ENCODE measurements at regions not wholly inside any gene's neighbourhood (a gene's known extent, or its start where the extent isn't known, plus 50 kb on each side); places are given as distances from the start of the nearest gene placed in this dataset.

DNA sequence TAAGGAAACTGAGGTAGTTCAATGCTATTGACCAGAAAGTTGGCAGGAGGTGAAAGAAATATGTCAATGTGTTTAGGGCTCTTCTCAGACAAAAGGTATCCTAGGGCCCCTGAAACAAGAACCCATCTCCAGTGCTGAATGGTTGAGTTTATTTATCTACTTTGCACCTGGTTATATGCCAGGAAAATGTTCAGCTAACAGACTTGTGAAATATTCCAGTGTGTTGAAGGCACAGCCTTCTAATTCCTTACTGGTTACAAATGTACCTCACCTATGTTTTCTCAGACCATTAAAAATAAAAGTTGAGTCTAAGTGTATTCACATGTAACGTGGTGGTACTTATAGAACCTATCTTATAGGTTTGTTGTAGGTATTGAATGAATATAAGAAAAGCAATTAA, 511.7 kb upstream of the SEL1L start:
- CTCF ChIA-PET, result no interaction called here
- peaks cover 10% of the 10 kb centered on the region for H3K27me3 Mint-ChIP-seq (ENCODE audit: low read depth)
- H3K4me1 Mint-ChIP-seq, result peaks cover 11% of the 10 kb centered on the region
- POLR2A ChIA-PET, result no interaction called here
- TF ChIP-seq, protein P1, sequence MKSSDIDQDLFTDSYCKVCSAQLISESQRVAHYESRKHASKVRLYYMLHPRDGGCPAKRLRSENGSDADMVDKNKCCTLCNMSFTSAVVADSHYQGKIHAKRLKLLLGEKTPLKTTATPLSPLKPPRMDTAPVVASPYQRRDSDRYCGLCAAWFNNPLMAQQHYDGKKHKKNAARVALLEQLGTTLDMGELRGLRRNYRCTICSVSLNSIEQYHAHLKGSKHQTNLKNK (CRISPR knock-in tag; IDR thresholded peaks at IDR 0.05), result no peak
- TF ChIP-seq KAT7 (CRISPR knock-in tag; IDR thresholded peaks at IDR 0.05; ENCODE audit: borderline replicate concordance) (no peak), CREM (CRISPR knock-in tag; IDR thresholded peaks at IDR 0.05) (no peak), GRHL2 (CRISPR knock-in tag; IDR thresholded peaks at IDR 0.05; ENCODE audit: insufficient replicate concordance, severe bottlenecking) (no peak)
- TF ChIP-seq, protein P2, sequence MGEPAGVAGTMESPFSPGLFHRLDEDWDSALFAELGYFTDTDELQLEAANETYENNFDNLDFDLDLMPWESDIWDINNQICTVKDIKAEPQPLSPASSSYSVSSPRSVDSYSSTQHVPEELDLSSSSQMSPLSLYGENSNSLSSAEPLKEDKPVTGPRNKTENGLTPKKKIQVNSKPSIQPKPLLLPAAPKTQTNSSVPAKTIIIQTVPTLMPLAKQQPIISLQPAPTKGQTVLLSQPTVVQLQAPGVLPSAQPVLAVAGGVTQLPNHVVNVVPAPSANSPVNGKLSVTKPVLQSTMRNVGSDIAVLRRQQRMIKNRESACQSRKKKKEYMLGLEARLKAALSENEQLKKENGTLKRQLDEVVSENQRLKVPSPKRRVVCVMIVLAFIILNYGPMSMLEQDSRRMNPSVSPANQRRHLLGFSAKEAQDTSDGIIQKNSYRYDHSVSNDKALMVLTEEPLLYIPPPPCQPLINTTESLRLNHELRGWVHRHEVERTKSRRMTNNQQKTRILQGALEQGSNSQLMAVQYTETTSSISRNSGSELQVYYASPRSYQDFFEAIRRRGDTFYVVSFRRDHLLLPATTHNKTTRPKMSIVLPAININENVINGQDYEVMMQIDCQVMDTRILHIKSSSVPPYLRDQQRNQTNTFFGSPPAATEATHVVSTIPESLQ (CRISPR knock-in tag; IDR thresholded peaks at IDR 0.05), result no peak
- TF ChIP-seq, protein P3, sequence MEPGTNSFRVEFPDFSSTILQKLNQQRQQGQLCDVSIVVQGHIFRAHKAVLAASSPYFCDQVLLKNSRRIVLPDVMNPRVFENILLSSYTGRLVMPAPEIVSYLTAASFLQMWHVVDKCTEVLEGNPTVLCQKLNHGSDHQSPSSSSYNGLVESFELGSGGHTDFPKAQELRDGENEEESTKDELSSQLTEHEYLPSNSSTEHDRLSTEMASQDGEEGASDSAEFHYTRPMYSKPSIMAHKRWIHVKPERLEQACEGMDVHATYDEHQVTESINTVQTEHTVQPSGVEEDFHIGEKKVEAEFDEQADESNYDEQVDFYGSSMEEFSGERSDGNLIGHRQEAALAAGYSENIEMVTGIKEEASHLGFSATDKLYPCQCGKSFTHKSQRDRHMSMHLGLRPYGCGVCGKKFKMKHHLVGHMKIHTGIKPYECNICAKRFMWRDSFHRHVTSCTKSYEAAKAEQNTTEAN (CRISPR knock-in tag; IDR thresholded peaks at IDR 0.05), result no peak
- TF ChIP-seq, protein P4, sequence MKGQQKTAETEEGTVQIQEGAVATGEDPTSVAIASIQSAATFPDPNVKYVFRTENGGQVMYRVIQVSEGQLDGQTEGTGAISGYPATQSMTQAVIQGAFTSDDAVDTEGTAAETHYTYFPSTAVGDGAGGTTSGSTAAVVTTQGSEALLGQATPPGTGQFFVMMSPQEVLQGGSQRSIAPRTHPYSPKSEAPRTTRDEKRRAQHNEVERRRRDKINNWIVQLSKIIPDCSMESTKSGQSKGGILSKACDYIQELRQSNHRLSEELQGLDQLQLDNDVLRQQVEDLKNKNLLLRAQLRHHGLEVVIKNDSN (CRISPR knock-in tag; IDR thresholded peaks at IDR 0.05), result no peak
- TF ChIP-seq, protein P5, sequence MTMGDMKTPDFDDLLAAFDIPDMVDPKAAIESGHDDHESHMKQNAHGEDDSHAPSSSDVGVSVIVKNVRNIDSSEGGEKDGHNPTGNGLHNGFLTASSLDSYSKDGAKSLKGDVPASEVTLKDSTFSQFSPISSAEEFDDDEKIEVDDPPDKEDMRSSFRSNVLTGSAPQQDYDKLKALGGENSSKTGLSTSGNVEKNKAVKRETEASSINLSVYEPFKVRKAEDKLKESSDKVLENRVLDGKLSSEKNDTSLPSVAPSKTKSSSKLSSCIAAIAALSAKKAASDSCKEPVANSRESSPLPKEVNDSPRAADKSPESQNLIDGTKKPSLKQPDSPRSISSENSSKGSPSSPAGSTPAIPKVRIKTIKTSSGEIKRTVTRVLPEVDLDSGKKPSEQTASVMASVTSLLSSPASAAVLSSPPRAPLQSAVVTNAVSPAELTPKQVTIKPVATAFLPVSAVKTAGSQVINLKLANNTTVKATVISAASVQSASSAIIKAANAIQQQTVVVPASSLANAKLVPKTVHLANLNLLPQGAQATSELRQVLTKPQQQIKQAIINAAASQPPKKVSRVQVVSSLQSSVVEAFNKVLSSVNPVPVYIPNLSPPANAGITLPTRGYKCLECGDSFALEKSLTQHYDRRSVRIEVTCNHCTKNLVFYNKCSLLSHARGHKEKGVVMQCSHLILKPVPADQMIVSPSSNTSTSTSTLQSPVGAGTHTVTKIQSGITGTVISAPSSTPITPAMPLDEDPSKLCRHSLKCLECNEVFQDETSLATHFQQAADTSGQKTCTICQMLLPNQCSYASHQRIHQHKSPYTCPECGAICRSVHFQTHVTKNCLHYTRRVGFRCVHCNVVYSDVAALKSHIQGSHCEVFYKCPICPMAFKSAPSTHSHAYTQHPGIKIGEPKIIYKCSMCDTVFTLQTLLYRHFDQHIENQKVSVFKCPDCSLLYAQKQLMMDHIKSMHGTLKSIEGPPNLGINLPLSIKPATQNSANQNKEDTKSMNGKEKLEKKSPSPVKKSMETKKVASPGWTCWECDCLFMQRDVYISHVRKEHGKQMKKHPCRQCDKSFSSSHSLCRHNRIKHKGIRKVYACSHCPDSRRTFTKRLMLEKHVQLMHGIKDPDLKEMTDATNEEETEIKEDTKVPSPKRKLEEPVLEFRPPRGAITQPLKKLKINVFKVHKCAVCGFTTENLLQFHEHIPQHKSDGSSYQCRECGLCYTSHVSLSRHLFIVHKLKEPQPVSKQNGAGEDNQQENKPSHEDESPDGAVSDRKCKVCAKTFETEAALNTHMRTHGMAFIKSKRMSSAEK (CRISPR knock-in tag; IDR thresholded peaks at IDR 0.05; ENCODE audit: borderline replicate concordance), result no peak
- TF ChIP-seq, protein P6, sequence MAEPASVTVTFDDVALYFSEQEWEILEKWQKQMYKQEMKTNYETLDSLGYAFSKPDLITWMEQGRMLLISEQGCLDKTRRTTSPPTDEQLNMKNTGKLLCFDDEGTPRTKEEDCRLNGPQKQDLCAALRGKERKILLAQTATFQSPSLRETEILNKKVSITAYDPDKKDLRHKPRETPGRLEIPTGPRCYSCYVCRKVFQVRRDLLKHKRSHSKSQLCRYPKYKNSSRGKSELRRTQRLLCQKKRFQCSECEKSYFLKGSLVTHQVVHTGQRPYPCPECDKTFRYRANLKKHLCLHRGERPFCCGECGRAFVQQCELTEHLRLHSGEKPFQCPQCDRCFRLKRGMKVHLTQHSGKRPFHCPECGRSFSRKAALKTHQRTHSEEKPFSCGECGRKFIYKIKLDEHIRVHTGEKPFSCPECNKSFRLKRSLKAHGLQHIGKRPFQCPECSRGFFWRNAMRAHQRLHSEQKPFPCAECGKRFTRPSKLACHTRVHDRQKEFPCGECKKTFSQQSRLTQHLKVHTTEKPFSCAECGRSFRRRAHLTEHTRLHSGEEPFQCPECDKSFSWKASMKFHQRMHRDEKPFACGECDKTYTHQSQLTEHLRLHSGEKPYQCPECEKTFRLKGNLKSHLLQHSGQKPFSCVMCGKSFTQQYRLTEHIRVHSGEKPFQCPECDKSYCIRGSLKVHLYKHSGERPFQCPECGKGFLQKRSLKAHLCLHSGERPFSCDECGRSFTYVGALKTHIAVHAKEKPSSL (CRISPR knock-in tag; conservative IDR thresholded peaks at IDR 0.05), result no peak
- DNase-seq (ENCODE audit: low spot score) (no peak), ATAC-seq (no peak)
- no peak overlapping the region for H3K4me3 Mint-ChIP-seq
- H3K27ac Mint-ChIP-seq, result no peak overlapping the region
- H3K36me3 Mint-ChIP-seq, result no peaks in the 10 kb centered on the region
- no peaks in the 10 kb centered on the region for H3K9me3 Mint-ChIP-seq

DNA sequence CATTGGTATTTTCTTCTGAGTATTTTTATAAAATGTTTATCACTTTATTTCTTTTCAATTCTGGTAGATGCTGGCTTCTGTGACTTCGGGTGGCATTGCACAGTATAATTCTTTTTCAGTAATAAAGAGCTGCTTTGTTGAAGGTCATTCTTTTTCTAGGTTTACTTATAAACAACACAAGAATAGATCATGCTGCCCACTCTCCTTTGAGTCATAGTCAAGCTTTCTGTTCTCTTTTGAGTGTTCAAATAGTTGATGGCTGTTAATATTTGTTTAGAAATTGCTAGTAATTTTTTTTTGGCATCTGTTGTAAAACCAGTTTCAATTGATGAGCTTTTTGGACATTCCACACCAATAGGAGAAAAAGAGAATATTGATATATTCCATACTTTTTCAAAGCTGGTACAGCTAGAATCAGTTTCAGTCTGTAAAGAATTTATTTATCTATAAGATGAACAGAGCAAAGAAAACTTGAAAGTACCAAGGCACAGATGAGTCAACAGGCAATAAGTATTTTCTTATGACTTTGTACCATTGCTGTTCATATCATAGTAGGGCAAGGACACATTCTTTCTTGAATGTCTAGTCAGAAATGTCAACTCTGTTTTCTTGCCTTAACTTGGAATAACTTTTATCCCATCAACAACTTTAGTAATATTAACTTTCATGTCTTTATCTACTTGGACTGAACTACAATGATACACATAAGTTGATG, 513.0 kb upstream of the SEL1L start:
- Mint-ChIP-seq H3K27ac (no peak overlapping the region), H3K4me1 (peaks cover 15% of the 10 kb centered on the region), H3K9me3 (no peaks in the 10 kb centered on the region), H3K4me3 (no peak overlapping the region), H3K27me3 (ENCODE audit: low read depth) (peaks cover 10% of the 10 kb centered on the region), H3K36me3 (no peaks in the 10 kb centered on the region)
- DNase-seq (ENCODE audit: low spot score) (no peak), ATAC-seq (no peak)
- TF ChIP-seq ZNF423 (CRISPR knock-in tag; IDR thresholded peaks at IDR 0.05), result no peak
- no peak for TF ChIP-seq GTF2I (CRISPR knock-in tag; conservative IDR thresholded peaks at IDR 0.05)
- no peak for TF ChIP-seq ZNF317 (CRISPR knock-in tag; IDR thresholded peaks at IDR 0.05; ENCODE audit: borderline replicate concordance, low read depth)
- TF ChIP-seq ZNF263 (CRISPR knock-in tag; IDR thresholded peaks at IDR 0.05; ENCODE audit: low read depth), result no peak
- ChIA-PET POLR2A (no interaction called here), CTCF (interaction anchor here (1.4 kb wide), 1 partner anchor 37 kb away, joined by 3 read pairs; no protein-coding TSS in a partner anchor)

Measured in WTC11 (cell line).